Lung (tissue), 11 donors: ENCODE measurements at regions not wholly inside any gene's neighbourhood (a gene's known extent, or its start where the extent isn't known, plus 50 kb on each side); places are given as distances from the start of the nearest gene placed in this dataset.

Experiments
- ATAC-seq: fragments of 200-7000 bp; cut with Tn5 transposase; one replicate; pipeline ENCODE4 v1.9.1; 2020; ENCODE audit warnings: moderate number of reproducible peaks; ENCODE audit not compliant: insufficient read depth, low FRiP score
- DNase-seq, 3 donors: peaks; one replicate each; pipeline ENCODE4 v3.0.0-alpha.2; 2013 to 2017
- H3K27ac ChIP-seq, 2 donors: one replicate each; pipeline ENCODE4 v1.5.1; 2013; ENCODE audit warnings: mild to moderate bottlenecking in 2 of 2, moderate library complexity in 2 of 2, control low read depth in 1 of 2, inconsistent platforms in 1 of 2, low read depth in 1 of 2, low read length in 1 of 2
- H3K27me3 ChIP-seq, 3 donors: one replicate each; pipeline ENCODE4 v1.5.1; 2013; ENCODE audit warnings: low read length in 2 of 3; ENCODE audit not compliant: control insufficient read depth in 3 of 3, insufficient read depth in 3 of 3
- H3K36me3 ChIP-seq, 4 donors: one replicate each; pipeline ENCODE4 v1.5.1; 2013; ENCODE audit warnings: low read length in 4 of 4, mild to moderate bottlenecking in 1 of 4, moderate library complexity in 1 of 4; ENCODE audit not compliant: control insufficient read depth in 4 of 4, insufficient read depth in 4 of 4
- H3K4me1 ChIP-seq, 5 donors: one replicate each; pipeline ENCODE4 v1.5.1; 2013; ENCODE audit warnings: low read length in 5 of 5, mild to moderate bottlenecking in 2 of 5, moderate library complexity in 1 of 5; ENCODE audit not compliant: control insufficient read depth in 5 of 5, insufficient read depth in 5 of 5
- H3K4me3 ChIP-seq: one replicate; pipeline ENCODE4 v1.5.1; 2013; ENCODE audit warnings: mild to moderate bottlenecking, control low read depth, moderate library complexity
- H3K9ac ChIP-seq, 2 donors: one replicate each; pipeline ENCODE4 v1.5.1; 2013; ENCODE audit warnings: low read length in 2 of 2, control low read depth in 1 of 2; ENCODE audit not compliant: insufficient read depth in 1 of 2
- H3K9me3 ChIP-seq, 4 donors: one replicate each; pipeline ENCODE4 v1.5.1; 2013; ENCODE audit warnings: low read length in 3 of 4, mild to moderate bottlenecking in 1 of 4, moderate library complexity in 1 of 4; ENCODE audit not compliant: control insufficient read depth in 4 of 4, insufficient read depth in 3 of 4
- WGBS, 2 donors: extraction: QIAGEN DNeasy Blood & Tissue Kit; methylation state at CpG; one replicate each; pipeline ENCODE4 v1.1.7; 2013; 5-methylcytosine and 5-hydroxymethylcytosine counted together
- TF ChIP-seq, protein P1 (sequence below): IDR thresholded peaks from 2 replicates; pipeline ENCODE4 v1.5.1; 2012; ENCODE audit warnings: mild to moderate bottlenecking; ENCODE audit errors: control extremely low read depth, extremely low read depth
- donor health status: control.
- donor health status: control.
- donor health status: Bipolar disorder and iron deficiency.
- donor health status: healthy.
- donor health status: DM: yes; HTN: yes; CAD: no.

DNA sequence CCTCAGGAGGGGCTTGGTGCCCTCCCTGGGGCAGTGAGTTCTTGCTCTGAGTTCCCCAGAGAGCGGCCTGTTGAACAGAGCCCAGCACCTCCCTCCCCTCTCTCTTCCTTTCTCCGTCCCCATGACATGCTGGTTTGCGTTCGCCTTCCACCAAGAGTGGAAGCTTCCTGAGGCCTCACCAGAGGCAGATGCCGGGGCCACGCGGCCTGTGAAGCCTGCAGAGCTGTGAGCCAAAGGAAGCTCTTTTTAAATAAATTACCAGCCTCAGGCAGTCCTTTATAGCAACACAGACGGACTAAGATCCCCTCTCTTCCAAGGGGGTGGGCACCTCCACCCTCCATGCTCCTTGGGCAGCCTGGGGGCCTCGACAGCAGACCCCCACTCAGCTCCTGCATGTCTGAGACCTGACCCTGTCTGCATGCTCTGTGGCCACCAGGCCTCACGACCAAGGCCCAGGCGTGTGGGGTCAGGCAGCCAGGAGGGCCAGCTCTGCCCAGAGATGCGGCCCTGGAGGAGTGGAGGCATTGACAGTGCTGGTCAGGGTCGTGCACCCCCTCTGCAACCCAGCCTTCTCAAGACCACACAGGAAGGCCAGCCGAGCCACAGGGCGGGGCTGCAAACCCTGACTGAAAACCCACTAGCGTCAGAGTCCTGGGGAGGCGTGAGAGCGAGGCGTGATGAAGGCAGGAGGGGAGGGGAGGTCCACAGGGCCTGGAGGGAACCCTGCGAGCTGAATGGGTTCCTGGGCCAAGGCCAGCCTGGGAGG lies 54.6 kb upstream of the ADGRA1 start:
- WGBS, 2 donors = 76 to 78% methylated on average over 19 to 20 of the region's 20 CpGs

DNA sequence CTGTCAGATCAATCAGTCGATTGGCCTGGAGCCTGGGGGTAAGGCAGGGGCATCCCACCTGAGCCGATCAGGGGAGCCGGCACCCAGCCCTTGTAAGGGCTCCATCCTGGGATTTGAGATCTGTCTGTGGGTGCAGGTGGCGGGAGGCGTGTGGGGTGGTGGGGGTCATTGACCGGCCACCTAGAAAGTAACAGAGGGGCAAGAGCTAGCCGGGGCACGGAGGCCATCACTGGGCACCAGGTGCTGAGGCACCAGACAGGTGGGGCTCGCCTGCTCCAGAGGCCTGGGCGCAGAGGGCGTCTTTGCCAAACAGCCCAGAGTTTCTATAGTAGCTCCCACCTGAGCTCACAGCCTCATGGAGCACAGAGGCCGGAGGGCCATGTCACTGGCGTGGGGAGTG lies 55.5 kb upstream of the ADGRA1 start:
- DNase-seq = no peak
- Histone ChIP-seq H3K27ac (no peak overlapping the region), H3K36me3 (no peaks in the 10 kb centered on the region), H3K9ac (no peak overlapping the region), H3K4me3 (no peak overlapping the region), H3K9me3 (peaks cover 0 to 1% (median 0%) of the 10 kb centered on the region in 4 donors), H3K27me3 (peaks cover 0 to 19% (median 8%) of the 10 kb centered on the region in 3 donors), H3K4me1 (no peaks in the 10 kb centered on the region)
- TF ChIP-seq, protein P1, sequence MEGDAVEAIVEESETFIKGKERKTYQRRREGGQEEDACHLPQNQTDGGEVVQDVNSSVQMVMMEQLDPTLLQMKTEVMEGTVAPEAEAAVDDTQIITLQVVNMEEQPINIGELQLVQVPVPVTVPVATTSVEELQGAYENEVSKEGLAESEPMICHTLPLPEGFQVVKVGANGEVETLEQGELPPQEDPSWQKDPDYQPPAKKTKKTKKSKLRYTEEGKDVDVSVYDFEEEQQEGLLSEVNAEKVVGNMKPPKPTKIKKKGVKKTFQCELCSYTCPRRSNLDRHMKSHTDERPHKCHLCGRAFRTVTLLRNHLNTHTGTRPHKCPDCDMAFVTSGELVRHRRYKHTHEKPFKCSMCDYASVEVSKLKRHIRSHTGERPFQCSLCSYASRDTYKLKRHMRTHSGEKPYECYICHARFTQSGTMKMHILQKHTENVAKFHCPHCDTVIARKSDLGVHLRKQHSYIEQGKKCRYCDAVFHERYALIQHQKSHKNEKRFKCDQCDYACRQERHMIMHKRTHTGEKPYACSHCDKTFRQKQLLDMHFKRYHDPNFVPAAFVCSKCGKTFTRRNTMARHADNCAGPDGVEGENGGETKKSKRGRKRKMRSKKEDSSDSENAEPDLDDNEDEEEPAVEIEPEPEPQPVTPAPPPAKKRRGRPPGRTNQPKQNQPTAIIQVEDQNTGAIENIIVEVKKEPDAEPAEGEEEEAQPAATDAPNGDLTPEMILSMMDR = no peak
- no peak for ATAC-seq
- WGBS, 2 donors = 96% methylated on average over 13 of the region's 13 CpGs

More for the DNA sequence above, 54.6 kb upstream of the ADGRA1 start:
- Histone ChIP-seq H3K27ac (no peak overlapping the region), H3K27me3 (peaks cover 0 to 25% (median 8%) of the 10 kb centered on the region in 3 donors), H3K9me3 (peaks cover 0 to 1% (median 0%) of the 10 kb centered on the region in 4 donors), H3K9ac (no peak overlapping the region), H3K36me3 (no peaks in the 10 kb centered on the region), H3K4me1 (no peaks in the 10 kb centered on the region), H3K4me3 (no peak overlapping the region)
- TF ChIP-seq, protein P1 = no peak
- ATAC-seq (no peak), DNase-seq (no peak)

DNA sequence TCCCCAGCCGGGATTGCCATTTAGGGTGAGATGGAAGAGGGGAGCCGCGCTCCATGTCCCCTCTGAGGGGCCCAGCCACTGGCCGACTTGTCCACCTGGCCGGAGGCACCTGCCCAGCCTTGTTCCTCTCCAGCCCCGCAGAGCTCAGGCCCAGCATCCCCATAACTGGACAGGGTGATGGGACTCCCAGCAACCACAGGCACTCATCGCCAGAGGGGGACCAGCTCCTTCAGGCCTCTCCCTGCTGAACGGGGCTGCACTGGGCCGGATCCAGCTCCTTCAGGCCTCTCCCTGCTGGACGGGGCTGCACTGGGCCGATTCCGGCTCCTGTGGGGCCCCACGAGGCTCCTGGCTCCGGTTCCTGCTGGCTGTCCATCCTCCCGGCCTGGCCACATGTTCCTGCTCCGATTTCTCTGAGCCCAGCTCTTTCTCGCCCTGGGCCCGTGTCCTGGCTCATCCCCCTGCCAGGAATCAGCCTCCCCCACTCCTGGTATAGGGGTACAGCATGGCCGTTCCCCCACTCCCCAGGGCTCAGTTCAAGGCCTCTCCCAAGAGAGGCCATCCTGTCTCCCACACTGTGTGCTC lies 56.1 kb upstream of the ADGRA1 start:
- Histone ChIP-seq H3K36me3 (no peaks in the 10 kb centered on the region), H3K4me1 (no peaks in the 10 kb centered on the region), H3K9ac (no peak overlapping the region), H3K27ac (no peak overlapping the region), H3K9me3 (peaks cover 0 to 1% (median 0%) of the 10 kb centered on the region in 4 donors), H3K4me3 (no peak overlapping the region), H3K27me3 (peaks cover 0 to 19% (median 8%) of the 10 kb centered on the region in 3 donors)
- 87 to 94% methylated on average over 19 of the region's 19 CpGs for WGBS, 2 donors
- DNase-seq (no peak), ATAC-seq (no peak)
- TF ChIP-seq, protein P1 = no peak
